Body of pancreas (tissue), 4 donors: ENCODE measurements at regions not wholly inside any gene's neighbourhood (a gene's known extent, or its start where the extent isn't known, plus 50 kb on each side); places are given as distances from the start of the nearest gene placed in this dataset.

Experiments used
- CTCF ChIP-seq, 7 experiments: fragments of 450-650 bp in 4 of 7; fragments of 200-600 bp in 3 of 7; sonication (generic) in 3 of 7; IDR thresholded peaks; one replicate each; pipeline ENCODE4 v1.5.1; 2016 to 2019; ENCODE audit warnings: antibody characterized with exemption in 7 of 7
- POLR2A ChIP-seq, 3 donors: fragments of 450-650 bp; IDR thresholded peaks; one replicate each; pipeline ENCODE4 v1.6.1; 2016; ENCODE audit warnings: antibody characterized with exemption in 3 of 3, mild to moderate bottlenecking in 2 of 3

GRCh38 chr14:22131749-22132476 is 457.1 kb downstream of the DAD1 start:
- no peak for TF ChIP-seq CTCF (IDR thresholded peaks at IDR 0.05)
- TF ChIP-seq POLR2A (IDR thresholded peaks at IDR 0.05) = no peak
